VCaP (cell line): ENCODE measurements at regions not wholly inside any gene's neighbourhood (a gene's known extent, or its start where the extent isn't known, plus 50 kb on each side); places are given as distances from the start of the nearest gene placed in this dataset.

Experiments used
- H3K27ac ChIP-seq: fragments of 450-650 bp; 2 replicates; pipeline ENCODE4 v1.5.1; 2017
- TF ChIP-seq, protein P1 (sequence below): fragments of 450-650 bp; conservative IDR thresholded peaks from 2 replicates; pipeline ENCODE4 v1.5.1; 2017; ENCODE audit warnings: mild to moderate bottlenecking, moderate library complexity

- TF ChIP-seq, protein P1, sequence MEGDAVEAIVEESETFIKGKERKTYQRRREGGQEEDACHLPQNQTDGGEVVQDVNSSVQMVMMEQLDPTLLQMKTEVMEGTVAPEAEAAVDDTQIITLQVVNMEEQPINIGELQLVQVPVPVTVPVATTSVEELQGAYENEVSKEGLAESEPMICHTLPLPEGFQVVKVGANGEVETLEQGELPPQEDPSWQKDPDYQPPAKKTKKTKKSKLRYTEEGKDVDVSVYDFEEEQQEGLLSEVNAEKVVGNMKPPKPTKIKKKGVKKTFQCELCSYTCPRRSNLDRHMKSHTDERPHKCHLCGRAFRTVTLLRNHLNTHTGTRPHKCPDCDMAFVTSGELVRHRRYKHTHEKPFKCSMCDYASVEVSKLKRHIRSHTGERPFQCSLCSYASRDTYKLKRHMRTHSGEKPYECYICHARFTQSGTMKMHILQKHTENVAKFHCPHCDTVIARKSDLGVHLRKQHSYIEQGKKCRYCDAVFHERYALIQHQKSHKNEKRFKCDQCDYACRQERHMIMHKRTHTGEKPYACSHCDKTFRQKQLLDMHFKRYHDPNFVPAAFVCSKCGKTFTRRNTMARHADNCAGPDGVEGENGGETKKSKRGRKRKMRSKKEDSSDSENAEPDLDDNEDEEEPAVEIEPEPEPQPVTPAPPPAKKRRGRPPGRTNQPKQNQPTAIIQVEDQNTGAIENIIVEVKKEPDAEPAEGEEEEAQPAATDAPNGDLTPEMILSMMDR = no peak
- H3K27ac ChIP-seq = no peak overlapping the region
Measured at GRCh38 chr10:36391405-36391804, 734.0 kb upstream of the ANKRD30A start.

GRCh38 chr10:36390221-36390620 is 735.2 kb upstream of the ANKRD30A start:
- TF ChIP-seq, protein P1 = no peak
- H3K27ac ChIP-seq = no peak overlapping the region

DNA sequence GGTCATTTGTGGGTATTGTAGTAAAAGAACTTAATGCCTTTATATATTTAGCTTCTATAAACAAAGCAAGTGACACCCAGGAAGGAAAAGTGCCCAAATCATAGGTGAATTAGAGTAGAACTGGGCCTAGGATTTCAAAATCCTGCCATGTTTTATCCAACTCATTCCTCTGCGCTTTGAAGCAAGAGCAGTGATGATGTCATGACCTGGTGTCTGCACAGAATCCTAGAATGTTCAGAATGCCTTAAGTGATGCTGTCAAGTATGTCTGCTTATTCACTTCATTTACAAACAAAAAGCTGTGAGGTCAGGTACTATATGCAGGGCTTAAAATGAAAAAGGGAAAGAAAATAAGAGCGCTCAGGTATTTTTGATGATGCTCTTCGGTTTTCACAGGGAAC is 737.2 kb upstream of the ANKRD30A start:
- H3K27ac ChIP-seq = no peak overlapping the region

GRCh38 chr10:36385693-36386092 is 739.7 kb upstream of the ANKRD30A start:
- TF ChIP-seq, protein P1 = no peak
- H3K27ac ChIP-seq = no peak overlapping the region

More for the DNA sequence above, 737.2 kb upstream of the ANKRD30A start:
- TF ChIP-seq, protein P1 = no peak

DNA sequence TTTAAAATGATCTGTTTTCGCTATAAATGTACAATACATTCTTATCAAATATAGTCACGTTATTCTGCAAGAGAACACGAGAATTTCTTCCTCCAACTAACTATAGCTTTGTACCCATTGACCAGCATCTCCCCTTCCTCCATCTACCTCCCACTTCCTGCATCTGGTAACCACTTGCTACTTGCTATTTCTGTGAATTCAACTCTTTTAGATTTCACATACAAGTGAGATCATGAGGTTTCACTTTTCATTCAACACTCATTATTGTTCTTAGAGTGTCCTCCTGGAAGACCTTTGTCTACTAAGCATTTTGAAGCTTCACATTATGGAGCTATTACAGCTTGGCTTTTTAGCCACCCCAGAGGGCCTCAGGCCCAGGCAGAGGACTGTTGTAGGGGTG is 741.3 kb upstream of the FZD8 start:
- TF ChIP-seq, protein P1 = no peak

DNA sequence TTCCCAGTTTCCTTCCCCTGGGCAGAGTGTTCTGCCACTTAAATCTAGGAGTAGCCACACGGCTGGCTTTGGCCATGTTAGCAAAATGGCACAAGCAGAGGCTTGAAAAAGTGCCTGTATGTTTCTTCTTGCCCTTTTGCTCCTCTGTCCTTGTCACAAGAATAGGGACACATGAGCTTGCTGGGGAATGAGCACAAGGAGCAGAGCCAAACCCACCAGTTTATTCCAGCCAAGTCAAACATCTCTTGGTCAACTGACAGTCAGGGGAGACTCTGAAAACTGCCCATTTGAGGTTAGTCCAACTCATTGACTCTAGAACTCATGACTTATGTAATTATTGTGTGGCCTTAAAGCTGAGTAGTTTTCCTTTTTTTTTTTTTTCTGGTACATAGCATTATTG is 739.7 kb upstream of the FZD8 start:
- TF ChIP-seq, protein P1 = no peak
- H3K27ac ChIP-seq = no peak overlapping the region

More for the DNA sequence above, 741.3 kb upstream of the FZD8 start:
- H3K27ac ChIP-seq = no peak overlapping the region

DNA sequence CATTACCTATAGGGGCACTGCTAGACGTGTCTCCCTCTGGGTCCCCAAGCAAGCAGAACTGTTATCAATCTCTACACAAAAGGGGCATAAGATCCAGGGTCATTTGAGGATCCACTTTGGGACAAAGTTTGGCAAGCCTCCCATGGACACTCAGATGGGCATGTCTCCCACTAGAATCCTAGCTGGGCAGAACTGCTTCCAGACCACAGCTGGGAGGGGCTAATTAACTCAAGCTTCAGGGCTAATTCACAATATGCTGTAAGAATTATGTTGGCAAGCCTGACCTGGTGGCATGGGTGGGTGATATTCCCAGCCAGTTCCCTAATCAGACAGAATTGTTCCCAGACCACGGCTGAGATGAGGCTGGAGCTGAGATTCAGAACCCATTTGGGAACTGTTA is 738.4 kb upstream of the FZD8 start:
- TF ChIP-seq, protein P1 = no peak
- no peak overlapping the region for H3K27ac ChIP-seq

DNA sequence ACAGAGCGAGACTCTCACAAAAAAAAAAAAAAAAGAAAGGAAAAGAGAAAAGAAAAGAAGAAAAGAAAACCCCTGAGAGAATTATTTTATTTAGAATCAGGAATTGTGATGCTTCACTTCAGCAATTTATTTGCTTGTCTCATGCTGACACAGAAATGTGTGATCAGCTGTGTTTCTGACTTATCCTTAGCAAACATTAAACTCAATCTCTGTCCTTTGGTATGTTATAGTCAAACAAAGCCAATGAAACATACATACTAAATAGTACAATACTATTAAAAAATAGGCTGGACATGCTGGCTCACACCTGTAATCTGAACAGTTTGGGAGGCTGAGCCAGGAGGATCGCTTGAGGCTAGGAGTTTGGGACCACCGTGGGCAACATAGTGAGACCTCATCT is 733.0 kb upstream of the FZD8 start:
- TF ChIP-seq, protein P1 = no peak
- no peak overlapping the region for H3K27ac ChIP-seq
